ENCODE measurements at regions not wholly inside any gene's neighbourhood (a gene's known extent, or its start where the extent isn't known, plus 50 kb on each side); places are given as distances from the start of the nearest gene placed in this dataset.
A peak's percentile ranks its signal among the peaks of the same experiment; 100 is the strongest.

- H3K4me3 ChIP-seq (ENCODE audit: low read depth, low read length) = no peak overlapping the region
Measured at GRCh38 chr6:95175927-95176675, 401.2 kb upstream of the MANEA start.

GRCh38 chr6:95185874-95186273 lies 391.5 kb upstream of the MANEA start:
- no peak overlapping the region for H3K4me3 ChIP-seq (ENCODE audit: low read depth, low read length)
- no peak for TF ChIP-seq CTCF (IDR thresholded peaks at IDR 0.05; ENCODE audit: borderline replicate concordance, insufficient read depth, low read depth, low read length)

More at GRCh38 chr6:95175927-95176675, 401.2 kb upstream of the MANEA start:
- no peak for TF ChIP-seq CTCF (IDR thresholded peaks at IDR 0.05; ENCODE audit: borderline replicate concordance, insufficient read depth, low read depth, low read length)

GRCh38 chr6:95186710-95187109 lies 390.6 kb upstream of the MANEA start:
- H3K4me3 ChIP-seq (ENCODE audit: low read depth, low read length) = no peak overlapping the region
- no peak for TF ChIP-seq CTCF (IDR thresholded peaks at IDR 0.05; ENCODE audit: borderline replicate concordance, insufficient read depth, low read depth, low read length)

- TF ChIP-seq CTCF (IDR thresholded peaks at IDR 0.05; ENCODE audit: borderline replicate concordance, insufficient read depth, low read depth, low read length) = no peak
- no peak overlapping the region for H3K4me3 ChIP-seq (ENCODE audit: low read depth, low read length)
Measured at GRCh38 chr6:95197590-95197989, 379.7 kb upstream of the MANEA start.

GRCh38 chr6:95203153-95203754 lies 374.1 kb upstream of the MANEA start:
- TF ChIP-seq CTCF (IDR thresholded peaks at IDR 0.05; ENCODE audit: borderline replicate concordance, insufficient read depth, low read depth, low read length) = peak; percentile 59
- no peak overlapping the region for H3K4me3 ChIP-seq (ENCODE audit: low read depth, low read length)

- TF ChIP-seq CTCF (IDR thresholded peaks at IDR 0.05; ENCODE audit: borderline replicate concordance, insufficient read depth, low read depth, low read length) = no peak
- H3K4me3 ChIP-seq (ENCODE audit: low read depth, low read length) = no peak overlapping the region
Measured at GRCh38 chr6:95204178-95204577, 373.2 kb upstream of the MANEA start.

- no peak overlapping the region for H3K4me3 ChIP-seq (ENCODE audit: low read depth, low read length)
- TF ChIP-seq CTCF (IDR thresholded peaks at IDR 0.05; ENCODE audit: borderline replicate concordance, insufficient read depth, low read depth, low read length) = no peak
Measured at GRCh38 chr6:95208621-95209020, 368.7 kb upstream of the MANEA start.
